H1 (cell line): ENCODE measurements at regions not wholly inside any gene's neighbourhood (a gene's known extent, or its start where the extent isn't known, plus 50 kb on each side); places are given as distances from the start of the nearest gene placed in this dataset.

Experiments
- CTCF ChIA-PET: fragments of 300-600 bp; sonication (Branson Sonifier 250); formaldehyde crosslinking; loops from one replicate; lab custom pipeline; 2021; ENCODE audit not compliant: partially characterized antibody; lab: Charles Lee
- POLR2A ChIA-PET: fragments of 300-600 bp; sonication (Branson Sonifier 250); formaldehyde crosslinking; loops from one replicate; lab custom pipeline; 2021; ENCODE audit warnings: inconsistent platforms; ENCODE audit not compliant: partially characterized antibody; lab: Charles Lee
- DNase-seq, 2 experiments: peaks; one replicate each; pipeline versions ENCODE4 v3.0.0 to v3.0.0-alpha.2; 2010 to 2022; ENCODE audit warnings: low spot score in 2 of 2, low read depth in 1 of 2, mixed read lengths in 1 of 2
- FAIRE-seq: peaks from 2 replicates; lab custom pipeline; 2011; peaks lifted over from hg19 to GRCh38; lab: Jason Lieb, UNC
- H2AFZ ChIP-seq: 2 replicates; pipeline ENCODE4 v1.8.1; 2012; ENCODE audit warnings: low read length, inconsistent platforms
- H2AK5ac ChIP-seq: 2 replicates; pipeline ENCODE4 v1.6.1; 2013; ENCODE audit warnings: low read depth, low read length
- H2BK120ac ChIP-seq: replicated peaks from 2 replicates; pipeline ENCODE3; 2013; ENCODE audit warnings: low read depth, low read length, inconsistent platforms
- H2BK12ac ChIP-seq: 2 replicates; pipeline ENCODE4 v1.6.1; 2013; ENCODE audit warnings: low read depth, low read length
- H2BK15ac ChIP-seq: 2 replicates; pipeline ENCODE4 v1.6.1; 2013; ENCODE audit warnings: low read length
- H2BK20ac ChIP-seq: 2 replicates; pipeline ENCODE4 v1.6.1; 2013; ENCODE audit warnings: low read length
- H2BK5ac ChIP-seq: 2 replicates; pipeline ENCODE4 v1.6.1; 2013; ENCODE audit warnings: low read depth, low read length
- H3K14ac ChIP-seq: 2 replicates; pipeline ENCODE4 v1.6.1; 2013; ENCODE audit warnings: inconsistent platforms; ENCODE audit not compliant: insufficient read length
- H3K18ac ChIP-seq: 2 replicates; pipeline ENCODE4 v1.6.1; 2013; ENCODE audit warnings: low read length; ENCODE audit errors: extremely low read depth
- H3K23ac ChIP-seq: 2 replicates; pipeline ENCODE4 v1.6.1; 2013; ENCODE audit warnings: inconsistent platforms; ENCODE audit not compliant: insufficient read length
- H3K23me2 ChIP-seq: 2 replicates; pipeline ENCODE4 v1.6.1; 2013; ENCODE audit warnings: low read depth, low read length
- H3K27ac ChIP-seq: 2 replicates; pipeline ENCODE4 v1.6.1; 2011; ENCODE audit warnings: low read depth, low read length, inconsistent platforms
- H3K27me3 ChIP-seq, 4 experiments: replicated peaks in 1 of 4; 1 replicate in 1 of 4; 2 replicates in 3 of 4; pipeline versions ENCODE4 v1.6.1 to v1.8.1; 2011 to 2013; ENCODE audit warnings: low read length in 3 of 4, mild to moderate bottlenecking in 3 of 4, inconsistent platforms in 2 of 4, mixed read lengths in 2 of 4, moderate library complexity in 1 of 4; ENCODE audit not compliant: control insufficient read depth in 3 of 4, insufficient read depth in 3 of 4; ENCODE audit errors: extremely low read depth in 1 of 4
- H3K36me3 ChIP-seq, 4 experiments: 2 replicates each; pipeline versions ENCODE4 v1.6.1 to v1.8.1; 2011 to 2013; ENCODE audit warnings: mild to moderate bottlenecking in 4 of 4, low read length in 3 of 4, moderate library complexity in 2 of 4, control low read depth in 1 of 4, inconsistent platforms in 1 of 4; ENCODE audit not compliant: insufficient read depth in 4 of 4, control insufficient read depth in 2 of 4
- H3K4ac ChIP-seq: replicated peaks from 2 replicates; pipeline ENCODE3; 2013; ENCODE audit warnings: low read length, low read depth, mixed read lengths, inconsistent platforms; ENCODE audit not compliant: insufficient read length
- H3K4me1 ChIP-seq, 4 experiments: replicated peaks in 1 of 4; 1 replicate in 1 of 4; 2 replicates in 3 of 4; pipeline versions ENCODE4 v1.6.1 to v1.8.1; 2011 to 2013; ENCODE audit warnings: low read length in 3 of 4, inconsistent platforms in 2 of 4, mixed read lengths in 1 of 4; ENCODE audit not compliant: insufficient read depth in 4 of 4, control insufficient read depth in 3 of 4
- H3K4me2 ChIP-seq, 2 experiments: 2 replicates each; pipeline versions ENCODE4 v1.6.1 to v1.8.1; 2011 to 2013; ENCODE audit warnings: low read depth in 2 of 2, low read length in 2 of 2, control low read depth in 1 of 2, inconsistent platforms in 1 of 2, mild to moderate bottlenecking in 1 of 2; ENCODE audit not compliant: insufficient read depth in 1 of 2
- H3K4me3 ChIP-seq, 4 experiments: fragments of 200-600, 300-600 bp in 1 of 4; sonication (generic), shearing (Covaris generic), sonication (Bioruptor Twin) in 1 of 4; 2 replicates each; pipeline versions ENCODE4 v1.5.1 to v1.8.1; 2011 to 2016; ENCODE audit warnings: low read length in 4 of 4, low read depth in 3 of 4, control low read depth in 2 of 4, inconsistent platforms in 2 of 4, mild to moderate bottlenecking in 2 of 4, mixed read lengths in 1 of 4, moderate library complexity in 1 of 4; ENCODE audit not compliant: insufficient read depth in 2 of 4; ENCODE audit errors: extremely low read depth in 1 of 4
- H3K56ac ChIP-seq: replicated peaks from 2 replicates; pipeline ENCODE3; 2013; ENCODE audit warnings: low read depth, mild to moderate bottlenecking, mixed read lengths, low read length, inconsistent platforms; ENCODE audit not compliant: insufficient read length
- H3K79me1 ChIP-seq: 2 replicates; pipeline ENCODE4 v1.6.1; 2013; ENCODE audit warnings: low read depth, low read length, control low read depth
- H3K79me2 ChIP-seq, 2 experiments: 2 replicates each; pipeline versions ENCODE4 v1.6.1 to v1.8.1; 2012 to 2013; ENCODE audit warnings: low read length in 2 of 2, mild to moderate bottlenecking in 2 of 2, inconsistent platforms in 1 of 2; ENCODE audit not compliant: insufficient read depth in 2 of 2, control insufficient read depth in 1 of 2
- H3K9ac ChIP-seq, 4 experiments: replicated peaks in 1 of 4; 1 replicate in 1 of 4; 2 replicates in 3 of 4; pipeline versions ENCODE4 v1.6.1 to v1.8.1; 2011 to 2013; ENCODE audit warnings: low read depth in 3 of 4, low read length in 3 of 4, control low read depth in 2 of 4, mild to moderate bottlenecking in 2 of 4, moderate library complexity in 2 of 4, inconsistent platforms in 1 of 4; ENCODE audit errors: extremely low read depth in 1 of 4
- H3K9me3 ChIP-seq, 2 experiments: 2 replicates each; pipeline versions ENCODE4 v1.6.1 to v1.8.1; 2012 to 2013; ENCODE audit warnings: mild to moderate bottlenecking in 2 of 2, moderate library complexity in 2 of 2, control low read depth in 1 of 2, inconsistent platforms in 1 of 2, low read depth in 1 of 2, low read length in 1 of 2, mixed read lengths in 1 of 2; ENCODE audit not compliant: insufficient read depth in 2 of 2
- H4K20me1 ChIP-seq, 2 experiments: replicated peaks in 1 of 2; 2 replicates each; pipeline versions ENCODE3 to v1.8.1; 2011 to 2013; ENCODE audit warnings: inconsistent platforms in 2 of 2, low read length in 2 of 2, mild to moderate bottlenecking in 1 of 2; ENCODE audit not compliant: insufficient read depth in 2 of 2, control insufficient read depth in 1 of 2
- H4K5ac ChIP-seq: 2 replicates; pipeline ENCODE4 v1.6.1; 2013; ENCODE audit warnings: low read length, low read depth, mixed read lengths, inconsistent platforms; ENCODE audit not compliant: insufficient read length
- H4K8ac ChIP-seq: 2 replicates; pipeline ENCODE4 v1.8.0; 2013; ENCODE audit warnings: mild to moderate bottlenecking, moderate library complexity, low read length, inconsistent platforms; ENCODE audit not compliant: insufficient read depth; ENCODE audit errors: extremely low read depth
- H4K91ac ChIP-seq: replicated peaks from 2 replicates; pipeline ENCODE3; 2013; ENCODE audit warnings: low read length, mixed read lengths, inconsistent platforms; ENCODE audit not compliant: insufficient read length
- BRCA1 ChIP-seq: IDR thresholded peaks from 2 replicates; pipeline ENCODE4 v1.6.1; 2012; ENCODE audit warnings: low read depth, low read length, improper control_type of control experiment
- RBBP5 ChIP-seq: IDR thresholded peaks from 2 replicates; pipeline ENCODE4 v1.7.1; 2012; ENCODE audit warnings: low read depth, mild to moderate bottlenecking, inconsistent platforms, low read length, moderate library complexity, borderline replicate concordance
- SIRT6 ChIP-seq: IDR thresholded peaks from one replicate; pipeline ENCODE4 v1.7.1; 2012; ENCODE audit warnings: low read length, inconsistent platforms
- TAF7 ChIP-seq: optimal IDR thresholded peaks from 2 replicates; pipeline ENCODE3; 2011; ENCODE audit warnings: low read depth, mild to moderate bottlenecking, inconsistent platforms, low read length, moderate library complexity, borderline replicate concordance
- WGBS, 2 experiments: shearing (Covaris generic) in 1 of 2; methylation state at CpG; one replicate each; pipeline versions ENCODE4 v1.1.6 to v1.1.7; 2013 to 2015; ENCODE audit warnings: low lambda C conversion rate in 2 of 2, mixed read lengths in 2 of 2, inconsistent platforms in 1 of 2, low coverage in 1 of 2, missing lambda C conversion rate in 1 of 2; ENCODE audit not compliant: insufficient replicate concordance in 2 of 2, insufficient coverage in 1 of 2, insufficient read length in 1 of 2; ENCODE audit errors: extremely low coverage in 1 of 2, missing lambda C conversion rate in 1 of 2; 5-methylcytosine and 5-hydroxymethylcytosine counted together
- TF ChIP-seq, protein P1 (sequence below): IDR thresholded peaks from 2 replicates; pipeline ENCODE4 v1.6.1; 2012; ENCODE audit warnings: inconsistent platforms

DNA sequence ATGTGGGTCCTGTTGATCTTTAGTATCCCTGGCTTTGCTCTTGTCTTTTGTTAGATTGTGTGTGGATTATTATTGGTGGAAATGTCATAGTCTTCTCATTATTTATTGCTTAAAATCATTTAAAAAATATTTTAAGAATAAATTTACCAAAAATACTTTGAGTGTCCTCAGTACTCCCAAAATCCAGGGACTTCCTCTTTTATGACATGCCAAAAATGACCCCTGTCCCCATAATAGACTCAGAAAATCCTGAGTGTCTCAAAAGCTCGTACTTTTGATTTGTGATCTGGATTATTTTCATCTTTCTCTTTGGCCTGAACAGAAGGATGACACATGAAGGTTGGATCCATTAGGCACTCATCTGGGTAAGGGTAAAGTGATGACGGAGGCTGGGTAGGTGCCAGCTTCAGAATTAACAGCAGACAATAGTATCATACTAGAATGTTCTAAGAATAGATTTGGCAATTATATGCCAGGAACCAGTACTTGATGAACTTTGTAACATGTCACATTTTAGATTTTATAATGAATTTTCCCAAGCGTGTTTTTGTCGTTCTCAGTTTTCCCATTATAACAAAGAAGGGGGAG, 602.2 kb upstream of the CDH8 start:
- Histone ChIP-seq H4K91ac (no peak overlapping the region), H2BK12ac (no peak overlapping the region), H3K4me1 (no peaks in the 10 kb centered on the region), H3K4me3 (no peak overlapping the region), H3K79me2 (no peaks in the 10 kb centered on the region), H3K79me1 (no peaks in the 10 kb centered on the region), H4K5ac (no peak overlapping the region), H2BK20ac (no peak overlapping the region), H3K18ac (no peak overlapping the region), H2BK15ac (no peak overlapping the region), H3K14ac (no peak overlapping the region), H3K56ac (no peak overlapping the region), H3K27me3 (no peaks in the 10 kb centered on the region), H3K4me2 (no peak overlapping the region), H2AK5ac (no peak overlapping the region), H3K36me3 (no peaks in the 10 kb centered on the region), H3K4ac (no peak overlapping the region), H3K27ac (no peak overlapping the region), H2BK120ac (no peak overlapping the region), H3K9ac (no peak overlapping the region), H2BK5ac (no peak overlapping the region), H4K8ac (no peak overlapping the region), H3K23ac (no peak overlapping the region), H3K23me2 (no peaks in the 10 kb centered on the region), H3K9me3 (no peaks in the 10 kb centered on the region)
- FAIRE-seq (no peak), DNase-seq (no peak)
- POLR2A ChIA-PET = no interaction called here
- WGBS, 2 experiments = 86% methylated on average over 4 of the region's 4 CpGs; no CpG with 5 or more reads in 1 of the 2 experiments
- CTCF ChIA-PET = no interaction called here
- TF ChIP-seq BRCA1 (no peak), SIRT6 (no peak), RBBP5 (no peak), TAF7 (no peak)
- TF ChIP-seq, protein P1, sequence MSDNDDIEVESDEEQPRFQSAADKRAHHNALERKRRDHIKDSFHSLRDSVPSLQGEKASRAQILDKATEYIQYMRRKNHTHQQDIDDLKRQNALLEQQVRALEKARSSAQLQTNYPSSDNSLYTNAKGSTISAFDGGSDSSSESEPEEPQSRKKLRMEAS = no peak
- TF ChIP-seq, all 59 proteins: peak for 0
- Histone ChIP-seq H2AFZ (no peak overlapping the region), H4K20me1 (no peaks in the 10 kb centered on the region)
